ENCODE measurements at regions not wholly inside any gene's neighbourhood (a gene's known extent, or its start where the extent isn't known, plus 50 kb on each side); places are given as distances from the start of the nearest gene placed in this dataset.

GRCh38 chr2:122939796-122940195, 1085.3 kb upstream of the CNTNAP5 start:
- DNase-seq: no peak

- no peak for DNase-seq
Observed at GRCh38 chr2:122949523-122949922, 1075.6 kb upstream of the CNTNAP5 start.

GRCh38 chr2:122955776-122956175, 1069.3 kb upstream of the CNTNAP5 start:
- DNase-seq: no peak

GRCh38 chr2:122960759-122961641, 1064.1 kb upstream of the CNTNAP5 start:
- DNase-seq: peak; percentile 70

GRCh38 chr2:122966461-122966860, 1058.6 kb upstream of the CNTNAP5 start:
- no peak for DNase-seq

- no peak for DNase-seq
Observed at GRCh38 chr2:122977580-122977979, 1047.5 kb upstream of the CNTNAP5 start.

GRCh38 chr2:122980671-122981070, 1044.4 kb upstream of the CNTNAP5 start:
- DNase-seq: no peak

- DNase-seq: no peak
Observed at GRCh38 chr2:122982936-122983335, 1042.2 kb upstream of the CNTNAP5 start.

- no peak for DNase-seq
Observed at GRCh38 chr2:122988395-122989221, 1036.5 kb upstream of the CNTNAP5 start.

GRCh38 chr2:122993592-122993991, 1031.5 kb upstream of the CNTNAP5 start:
- DNase-seq: no peak

- DNase-seq: no peak
Observed at GRCh38 chr2:122999258-122999657, 1025.8 kb upstream of the CNTNAP5 start.

- no peak for DNase-seq
Observed at GRCh38 chr2:122999821-123000220, 1025.3 kb upstream of the CNTNAP5 start.

- no peak for DNase-seq
Observed at GRCh38 chr2:123002660-123003248, 1022.3 kb upstream of the CNTNAP5 start.

GRCh38 chr2:123015186-123015585, 1009.9 kb upstream of the CNTNAP5 start:
- DNase-seq: no peak

GRCh38 chr2:123035541-123035940, 989.5 kb upstream of the CNTNAP5 start:
- no peak for DNase-seq

- no peak for DNase-seq
Observed at GRCh38 chr2:123036300-123036699, 988.8 kb upstream of the CNTNAP5 start.

- DNase-seq: no peak
Observed at GRCh38 chr2:123040506-123040905, 984.6 kb upstream of the CNTNAP5 start.

- DNase-seq: no peak
Observed at GRCh38 chr2:123043458-123043857, 981.6 kb upstream of the CNTNAP5 start.

GRCh38 chr2:123045713-123046112, 979.4 kb upstream of the CNTNAP5 start:
- DNase-seq: no peak

- DNase-seq: no peak
Observed at GRCh38 chr2:123047186-123047585, 977.9 kb upstream of the CNTNAP5 start.

GRCh38 chr2:123051136-123051535, 974.0 kb upstream of the CNTNAP5 start:
- no peak for DNase-seq

GRCh38 chr2:123061534-123061933, 963.6 kb upstream of the CNTNAP5 start:
- DNase-seq: no peak

- no peak for DNase-seq
Observed at GRCh38 chr2:123073371-123073770, 951.7 kb upstream of the CNTNAP5 start.

GRCh38 chr2:123073956-123074355, 951.1 kb upstream of the CNTNAP5 start:
- no peak for DNase-seq

Measured in fibroblast of skin of right biceps (primary cell).